HepG2 (cell line): ENCODE measurements at regions not wholly inside any gene's neighbourhood (a gene's known extent, or its start where the extent isn't known, plus 50 kb on each side); places are given as distances from the start of the nearest gene placed in this dataset.

Experiments
- ATAC-seq: fragments of 200-7000 bp; cut with Tn5 transposase; 3 replicates; pipeline ENCODE4 v1.9.1; 2020; ENCODE audit warnings: mild to moderate bottlenecking, moderate library complexity
- BruUV-seq: library from RNA; stranded (reverse); fragments of 400-500 nt; replicated peaks from 2 replicates; lab custom pipeline; 2021; lab: Mats Ljungman, UMichigan
- CTCF ChIA-PET: fragments of 300-600 bp; formaldehyde crosslinking; extraction: SDS; loops from one replicate; lab custom pipeline; 2021; ENCODE audit warnings: low total read pairs, inconsistent platforms, low intra/inter-chr PET ratio; lab: Yijun Ruan, JAX
- POLR2A ChIA-PET: fragments of 350-600 bp; sonication (Branson Sonifier 250); formaldehyde crosslinking; loops from one replicate; lab custom pipeline; 2020; ENCODE audit warnings: antibody characterized with exemption, inconsistent platforms; lab: Yijun Ruan, JAX
- DNase-seq: peaks from one replicate; pipeline ENCODE4 v3.0.0-alpha.2; 2015; ENCODE audit warnings: low spot score
- FAIRE-seq: peaks from 3 replicates; lab custom pipeline; 2011; peaks lifted over from hg19 to GRCh38; lab: Jason Lieb, UNC
- H2AFZ ChIP-seq: one replicate; pipeline ENCODE4 v1.6.1; 2011; ENCODE audit warnings: low read length, inconsistent platforms
- H3K27ac ChIP-seq: fragments of 300-600 bp; 3 replicates; pipeline ENCODE4 v1.8.0; 2011; ENCODE audit warnings: mixed run types, mild to moderate bottlenecking, mixed read lengths, low read length, inconsistent platforms; ENCODE audit not compliant: insufficient read depth; ENCODE audit errors: extremely low read length
- H3K27me3 ChIP-seq, 2 experiments: fragments of 200-600 bp in 1 of 2; 2 replicates in 1 of 2; 3 replicates in 1 of 2; pipeline versions ENCODE4 v1.6.0 to v1.8.0; 2011; ENCODE audit warnings: low read length in 2 of 2, mild to moderate bottlenecking in 2 of 2, moderate library complexity in 2 of 2, inconsistent platforms in 1 of 2; ENCODE audit not compliant: insufficient read depth in 2 of 2, control insufficient read depth in 1 of 2
- H3K36me3 ChIP-seq, 2 experiments: fragments of 200-600 bp in 1 of 2; replicated peaks in 1 of 2; 2 replicates in 1 of 2; 3 replicates in 1 of 2; pipeline versions ENCODE4 v1.5.1 to v1.8.0; 2011; ENCODE audit warnings: low read length in 2 of 2, inconsistent platforms in 1 of 2; ENCODE audit not compliant: insufficient read depth in 2 of 2, control insufficient read depth in 1 of 2
- H3K4me1 ChIP-seq: 2 replicates; pipeline ENCODE4 v1.5.1; 2012; ENCODE audit warnings: low read length, inconsistent platforms; ENCODE audit not compliant: insufficient read depth
- H3K4me2 ChIP-seq: 2 replicates; pipeline ENCODE4 v1.6.0; 2011; ENCODE audit warnings: low read depth, low read length, inconsistent platforms
- H3K4me3 ChIP-seq, 3 experiments: fragments of 200-600 bp in 1 of 3; sonication (generic), shearing (Covaris generic) in 1 of 3; replicated peaks in 1 of 3; 2 replicates each; pipeline ENCODE4 v1.5.1; 2011 to 2016; ENCODE audit warnings: low read length in 3 of 3, inconsistent platforms in 2 of 3, low read depth in 2 of 3, mild to moderate bottlenecking in 2 of 3, control low read depth in 1 of 3, mixed read lengths in 1 of 3; ENCODE audit not compliant: insufficient read depth in 1 of 3
- H3K79me2 ChIP-seq: one replicate; pipeline ENCODE4 v1.6.1; 2011; ENCODE audit warnings: low read length, inconsistent platforms; ENCODE audit not compliant: insufficient read depth
- H3K9ac ChIP-seq: 2 replicates; pipeline ENCODE4 v1.6.0; 2011; ENCODE audit warnings: mild to moderate bottlenecking, low read depth, low read length, inconsistent platforms; ENCODE audit not compliant: insufficient read depth
- H3K9me3 ChIP-seq: 2 replicates; pipeline ENCODE4 v1.5.1; 2012; ENCODE audit warnings: mild to moderate bottlenecking, low read length
- H4K20me1 ChIP-seq: 2 replicates; pipeline ENCODE4 v1.6.0; 2011; ENCODE audit warnings: inconsistent platforms, mild to moderate bottlenecking, low read length, moderate library complexity; ENCODE audit not compliant: insufficient read depth
- ATAD3A ChIP-seq: sonication (generic); formaldehyde crosslinking; IDR thresholded peaks from 2 replicates; pipeline ENCODE4 v1.4.0; 2020; ENCODE audit warnings: missing genetic modification reagents
- ATRX ChIP-seq: sonication (generic); formaldehyde crosslinking; IDR thresholded peaks from 2 replicates; pipeline ENCODE4 v1.4.0; 2020; ENCODE audit warnings: missing genetic modification reagents, borderline replicate concordance
- ELF4 ChIP-seq: sonication (generic); formaldehyde crosslinking; IDR thresholded peaks from 2 replicates; pipeline ENCODE4 v1.5.0; 2020; ENCODE audit warnings: missing genetic modification reagents, mild to moderate bottlenecking, moderate library complexity, borderline replicate concordance
- FOXA3 ChIP-seq: IDR thresholded peaks from 2 replicates; pipeline ENCODE4 v1.6.1; 2016; ENCODE audit warnings: missing genetic modification reagents, missing compliant biosample characterization
- GTF3A ChIP-seq: sonication (generic); formaldehyde crosslinking; conservative IDR thresholded peaks from 2 replicates; pipeline ENCODE4 v1.4.0; 2020; ENCODE audit warnings: mild to moderate bottlenecking, missing genetic modification reagents
- KAT2B ChIP-seq: fragments of 150-350 bp; IDR thresholded peaks from 2 replicates; pipeline ENCODE4 v1.6.1; 2014; ENCODE audit warnings: low read depth, low read length, borderline replicate concordance
- KLF9 ChIP-seq: IDR thresholded peaks from 2 replicates; pipeline ENCODE4 v1.6.1; 2016; ENCODE audit warnings: low read depth
- MED8 ChIP-seq: sonication (generic); formaldehyde crosslinking; IDR thresholded peaks from 2 replicates; pipeline ENCODE4 v1.8.1; 2023; ENCODE audit warnings: mild to moderate bottlenecking, missing genetic modification reagents; ENCODE audit not compliant: insufficient replicate concordance
- MZF1 ChIP-seq: sonication (generic); formaldehyde crosslinking; IDR thresholded peaks from 2 replicates; pipeline ENCODE4 v1.8.1; 2023; ENCODE audit warnings: mild to moderate bottlenecking, missing genetic modification reagents, borderline replicate concordance
- PATZ1 ChIP-seq: sonication (generic); formaldehyde crosslinking; IDR thresholded peaks from 2 replicates; pipeline ENCODE4 v1.4.0; 2020; ENCODE audit warnings: missing genetic modification reagents
- SP1 ChIP-seq, 2 experiments: fragments of 450-650 bp in 1 of 2; sonication (generic) in 1 of 2; formaldehyde crosslinking in 1 of 2; IDR thresholded peaks; 2 replicates each; pipeline versions ENCODE4 v1.4.0 to v1.6.1; 2016 to 2020; ENCODE audit warnings: missing genetic modification reagents in 1 of 2
- ZC3H13 ChIP-seq: sonication (generic); formaldehyde crosslinking; IDR thresholded peaks from 2 replicates; pipeline ENCODE4 v1.8.1; 2023; ENCODE audit warnings: mild to moderate bottlenecking, missing genetic modification reagents, moderate library complexity
- ZFP36L2 ChIP-seq: sonication (generic); formaldehyde crosslinking; IDR thresholded peaks from 2 replicates; pipeline ENCODE4 v1.4.0; 2020; ENCODE audit warnings: missing genetic modification reagents
- ZNF333 ChIP-seq: sonication (generic); formaldehyde crosslinking; IDR thresholded peaks from 2 replicates; pipeline ENCODE4 v1.4.0; 2020; ENCODE audit warnings: mild to moderate bottlenecking, missing genetic modification reagents, borderline replicate concordance
- ZNF484 ChIP-seq: sonication (generic); formaldehyde crosslinking; IDR thresholded peaks from 2 replicates; pipeline ENCODE4 v1.5.1; 2020; ENCODE audit warnings: mild to moderate bottlenecking, low read depth, missing genetic modification reagents, borderline replicate concordance
- WGBS: methylation state at CpG from one replicate; pipeline ENCODE4 v1.1.6; 2017; ENCODE audit warnings: low lambda C conversion rate; 5-methylcytosine and 5-hydroxymethylcytosine counted together
- in situ Hi-C: cut with HindIII; loops from 2 replicates; pipeline ENCODE4 v1.10.0; 2017; ENCODE audit warnings: low pct_unique_long_range_greater_than_20kb; ENCODE audit not compliant: extremely low pct_ligation_motif_present
- intact Hi-C: fragments of 100-400 bp; cut with micrococcal nuclease; formaldehyde crosslinking; loops from one replicate; pipeline ENCODE4 v1.10.0; 2022; ENCODE audit not compliant: unreplicated experiment
- TF ChIP-seq, protein P1 (sequence below): IDR thresholded peaks from 2 replicates; pipeline ENCODE4 v1.6.1; 2018; ENCODE audit warnings: missing genetic modification reagents
- TF ChIP-seq, protein P2 (sequence below): sonication (generic); formaldehyde crosslinking; conservative IDR thresholded peaks from 2 replicates; pipeline ENCODE4 v1.8.0; 2022; ENCODE audit warnings: missing genetic modification reagents

- no peak for DNase-seq
- no peak overlapping the region for H3K4me2 ChIP-seq
- ATAC-seq = no peak
- no peaks in the 10 kb centered on the region for H3K79me2 ChIP-seq
- H4K20me1 ChIP-seq = no peaks in the 10 kb centered on the region
- no peaks in the 10 kb centered on the region for H3K9me3 ChIP-seq
- in situ Hi-C loops (no loop called here), intact Hi-C loops (loop anchor here (10.0 kb wide), 1 partner anchor 285 kb away; the partner anchor contains the start of gene IGFBP3)
- 56% methylated on average over 9 of the region's 9 CpGs for WGBS
- no peak overlapping the region for H3K9ac ChIP-seq
- no peak for FAIRE-seq
- H3K36me3 ChIP-seq = no peaks in the 10 kb centered on the region
- ChIA-PET CTCF (no interaction called here), POLR2A (no interaction called here)
- no peak overlapping the region for H2AFZ ChIP-seq
- peaks cover 0 to 31% of the 10 kb centered on the region in 2 experiments; a peak in 1 of 5 replicates for H3K27me3 ChIP-seq
- peaks cover under 1% of the 10 kb centered on the region; the same call in 1 of the 2 replicates for H3K4me1 ChIP-seq
- no peak overlapping the region for H3K27ac ChIP-seq
- no TSS peak for BruUV-seq
- no peak overlapping the region for H3K4me3 ChIP-seq
- TF ChIP-seq ELF4 (CRISPR knock-in tag) (no peak), SP1 (IDR thresholded peaks at IDR 0.05) (no peak), SP1 (CRISPR knock-in tag; IDR thresholded peaks at IDR 0.05) (no peak), KLF9 (CRISPR knock-in tag) (no peak), KAT2B (no peak), FOXA3 (no peak), ZFP36L2 (CRISPR knock-in tag) (no peak), ZC3H13 (no peak), MED8 (CRISPR knock-in tag) (no peak), GTF3A (no peak), ZNF484 (CRISPR knock-in tag) (no peak), PATZ1 (CRISPR knock-in tag) (no peak), MZF1 (no peak), ATRX (no peak), ATAD3A (CRISPR knock-in tag) (no peak), ZNF333 (CRISPR knock-in tag) (no peak)
- TF ChIP-seq, protein P1, sequence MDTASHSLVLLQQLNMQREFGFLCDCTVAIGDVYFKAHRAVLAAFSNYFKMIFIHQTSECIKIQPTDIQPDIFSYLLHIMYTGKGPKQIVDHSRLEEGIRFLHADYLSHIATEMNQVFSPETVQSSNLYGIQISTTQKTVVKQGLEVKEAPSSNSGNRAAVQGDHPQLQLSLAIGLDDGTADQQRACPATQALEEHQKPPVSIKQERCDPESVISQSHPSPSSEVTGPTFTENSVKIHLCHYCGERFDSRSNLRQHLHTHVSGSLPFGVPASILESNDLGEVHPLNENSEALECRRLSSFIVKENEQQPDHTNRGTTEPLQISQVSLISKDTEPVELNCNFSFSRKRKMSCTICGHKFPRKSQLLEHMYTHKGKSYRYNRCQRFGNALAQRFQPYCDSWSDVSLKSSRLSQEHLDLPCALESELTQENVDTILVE (CRISPR knock-in tag) = no peak
- TF ChIP-seq, protein P2, sequence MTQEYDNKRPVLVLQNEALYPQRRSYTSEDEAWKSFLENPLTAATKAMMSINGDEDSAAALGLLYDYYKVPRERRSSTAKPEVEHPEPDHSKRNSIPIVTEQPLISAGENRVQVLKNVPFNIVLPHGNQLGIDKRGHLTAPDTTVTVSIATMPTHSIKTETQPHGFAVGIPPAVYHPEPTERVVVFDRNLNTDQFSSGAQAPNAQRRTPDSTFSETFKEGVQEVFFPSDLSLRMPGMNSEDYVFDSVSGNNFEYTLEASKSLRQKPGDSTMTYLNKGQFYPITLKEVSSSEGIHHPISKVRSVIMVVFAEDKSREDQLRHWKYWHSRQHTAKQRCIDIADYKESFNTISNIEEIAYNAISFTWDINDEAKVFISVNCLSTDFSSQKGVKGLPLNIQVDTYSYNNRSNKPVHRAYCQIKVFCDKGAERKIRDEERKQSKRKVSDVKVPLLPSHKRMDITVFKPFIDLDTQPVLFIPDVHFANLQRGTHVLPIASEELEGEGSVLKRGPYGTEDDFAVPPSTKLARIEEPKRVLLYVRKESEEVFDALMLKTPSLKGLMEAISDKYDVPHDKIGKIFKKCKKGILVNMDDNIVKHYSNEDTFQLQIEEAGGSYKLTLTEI (CRISPR knock-in tag) = no peak
Observed at GRCh38 chr7:46209611-46210388, 288.7 kb upstream of the IGFBP3 start.
